Fibroblast of lung (primary cell): ENCODE measurements at regions not wholly inside any gene's neighbourhood (a gene's known extent, or its start where the extent isn't known, plus 50 kb on each side); places are given as distances from the start of the nearest gene placed in this dataset.

ENCODE experiments used
- CTCF ChIP-seq, 2 donors: IDR thresholded peaks in 1 of 2; conservative IDR thresholded peaks in 1 of 2; 1 replicate in 1 of 2; 2 replicates in 1 of 2; pipeline ENCODE4 v1.5.1; 2011 to 2012; ENCODE audit warnings: low read length in 2 of 2, control low read depth in 1 of 2, inconsistent platforms in 1 of 2, low read depth in 1 of 2, mild to moderate bottlenecking in 1 of 2
- EZH2 ChIP-seq: IDR thresholded peaks from 2 replicates; pipeline ENCODE4 v1.5.1; 2012; ENCODE audit warnings: low read length, control low read depth, mild to moderate bottlenecking; ENCODE audit errors: missing control alignments

GRCh38 chr2:60290509-60290908, 262.9 kb downstream of the BCL11A start:
- TF ChIP-seq CTCF (conservative IDR thresholded peaks at IDR 0.05 in 1 of 2, IDR thresholded peaks at IDR 0.05 in 1 of 2; ENCODE audit: low read depth in 1 of 2, low read length in 2 of 2) = no peak
- no peak for TF ChIP-seq EZH2
